ENCODE measurements at regions not wholly inside any gene's neighbourhood (a gene's known extent, or its start where the extent isn't known, plus 50 kb on each side); places are given as distances from the start of the nearest gene placed in this dataset.
A peak's percentile ranks its signal among the peaks of the same experiment; 100 is the strongest.

DNA sequence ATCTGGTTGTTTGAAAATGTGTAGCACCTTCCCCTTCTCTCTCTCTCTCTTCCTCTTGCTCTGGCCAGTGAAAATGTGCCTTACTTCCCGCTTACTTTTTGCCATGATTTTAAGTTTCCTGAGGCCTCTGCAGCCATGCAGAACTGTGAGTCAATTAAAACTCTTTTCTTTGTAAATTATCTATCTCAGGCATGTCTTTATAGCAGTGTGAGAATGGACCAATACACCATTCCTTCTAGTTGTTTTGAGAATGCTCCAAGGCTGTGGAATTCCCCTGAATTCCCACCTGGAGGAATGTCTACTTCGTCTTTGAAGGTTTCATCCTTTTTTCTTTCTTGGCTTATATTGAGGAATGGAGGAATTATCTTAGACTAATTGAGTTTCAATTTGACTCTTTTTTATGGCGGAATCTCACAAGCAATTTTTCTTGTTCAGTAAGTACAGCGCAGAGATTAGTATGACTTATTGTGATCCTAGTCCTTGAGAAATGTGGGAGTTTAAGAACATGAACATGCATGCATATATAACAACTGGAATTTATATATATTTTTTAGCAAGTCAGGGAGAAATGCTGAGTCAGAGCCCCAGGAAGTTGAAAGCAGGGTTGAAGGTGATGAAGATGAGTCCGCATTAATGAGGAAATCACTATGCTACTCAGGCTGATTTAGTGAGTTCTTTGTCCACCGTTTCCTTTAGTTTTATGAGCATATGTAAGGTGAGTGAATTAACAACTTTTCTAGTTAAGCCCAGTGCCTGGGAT is 488.1 kb upstream of the ADAMTS16 start:
- DNase-seq (ENCODE audit: insufficient read length, low spot score) (no peak), FAIRE-seq (no peak)

GRCh38 chr5:4653475-4653874 is 486.7 kb upstream of the ADAMTS16 start:
- DNase-seq (ENCODE audit: insufficient read length, low spot score) = no peak
- FAIRE-seq = no peak

GRCh38 chr5:4659851-4660250 is 480.3 kb upstream of the ADAMTS16 start:
- no peak for FAIRE-seq
- no peak for DNase-seq (ENCODE audit: insufficient read length, low spot score)

GRCh38 chr5:4661326-4661725 is 478.8 kb upstream of the ADAMTS16 start:
- FAIRE-seq (no peak), DNase-seq (ENCODE audit: insufficient read length, low spot score) (no peak)

DNA sequence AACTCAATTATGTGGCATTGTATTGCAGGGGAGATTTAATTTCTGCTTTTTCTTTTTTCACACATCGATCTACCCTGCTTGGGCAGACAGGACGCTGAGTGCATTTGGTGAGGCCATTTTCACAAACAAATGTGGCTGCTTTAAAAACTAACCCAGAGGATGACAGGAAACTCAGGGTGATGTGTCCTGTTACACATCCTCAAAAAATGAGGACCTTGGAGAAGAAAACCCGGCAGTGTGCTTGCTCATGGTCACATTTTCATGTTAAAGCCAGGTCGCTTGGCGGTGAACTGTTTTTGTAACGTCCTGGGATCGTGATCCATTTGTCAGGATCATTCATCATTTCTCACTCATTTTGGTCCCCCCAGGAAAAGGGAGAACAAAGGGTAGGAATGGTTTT is 478.3 kb upstream of the ADAMTS16 start:
- DNase-seq (ENCODE audit: insufficient read length, low spot score) (no peak), FAIRE-seq (no peak)

GRCh38 chr5:4662756-4663155 is 477.4 kb upstream of the ADAMTS16 start:
- FAIRE-seq (no peak), DNase-seq (ENCODE audit: insufficient read length, low spot score) (no peak)

- FAIRE-seq (no peak), DNase-seq (ENCODE audit: insufficient read length, low spot score) (no peak)
These were observed 474.2 kb upstream of the ADAMTS16 start for GRCh38 chr5:4665911-4666310.

- DNase-seq (ENCODE audit: insufficient read length, low spot score) = no peak
These were observed 466.0 kb upstream of the ADAMTS16 start for GRCh38 chr5:4674166-4674565.

GRCh38 chr5:4676934-4677333 is 463.2 kb upstream of the ADAMTS16 start:
- DNase-seq (ENCODE audit: insufficient read length, low spot score) (no peak), FAIRE-seq (no peak)

More at GRCh38 chr5:4674166-4674565, 466.0 kb upstream of the ADAMTS16 start:
- no peak for FAIRE-seq

DNA sequence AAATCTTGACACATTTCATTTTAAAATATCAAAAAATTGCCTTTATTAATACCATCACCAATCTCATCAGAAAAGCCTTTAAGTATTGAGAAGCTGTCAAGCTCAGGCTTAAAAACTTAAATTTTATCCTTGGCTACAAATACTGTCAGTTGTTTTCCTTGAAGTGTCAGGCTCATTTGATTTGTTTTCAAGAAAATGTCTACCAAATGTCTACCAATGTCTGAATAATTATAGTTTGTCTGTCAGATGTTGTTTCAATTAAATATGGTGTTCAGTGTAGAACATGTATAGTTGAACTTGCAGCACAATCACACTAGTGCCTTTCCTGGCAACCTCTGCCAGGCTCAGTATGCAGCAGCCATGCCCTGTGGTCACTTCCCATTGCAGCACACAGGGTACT is 455.2 kb upstream of the ADAMTS16 start:
- no peak for FAIRE-seq
- DNase-seq (ENCODE audit: insufficient read length, low spot score) = no peak

- FAIRE-seq (peak; percentile 38), DNase-seq (ENCODE audit: insufficient read length, low spot score) (no peak)
These were observed 441.5 kb upstream of the ADAMTS16 start for GRCh38 chr5:4698596-4698995.

DNA sequence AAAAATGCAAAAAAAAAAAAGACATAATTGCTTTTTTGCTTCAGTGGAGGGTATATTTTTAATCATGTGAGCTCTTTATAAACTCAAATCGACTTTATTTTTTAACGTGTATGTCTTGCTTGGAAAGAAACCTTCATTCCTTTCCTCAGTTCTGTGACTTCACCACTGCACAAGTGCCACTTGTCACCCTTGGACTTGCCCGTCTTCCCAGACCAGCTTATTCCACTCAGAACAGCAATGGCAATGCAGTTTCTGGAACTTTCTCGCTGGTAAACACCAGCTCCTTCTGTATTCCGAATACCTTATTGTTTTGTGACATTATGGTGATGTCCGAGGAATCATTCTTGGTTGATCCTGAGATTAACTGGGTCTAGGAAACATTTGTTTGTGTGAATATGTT is 440.5 kb upstream of the ADAMTS16 start:
- peak; percentile 65 for FAIRE-seq

DNA sequence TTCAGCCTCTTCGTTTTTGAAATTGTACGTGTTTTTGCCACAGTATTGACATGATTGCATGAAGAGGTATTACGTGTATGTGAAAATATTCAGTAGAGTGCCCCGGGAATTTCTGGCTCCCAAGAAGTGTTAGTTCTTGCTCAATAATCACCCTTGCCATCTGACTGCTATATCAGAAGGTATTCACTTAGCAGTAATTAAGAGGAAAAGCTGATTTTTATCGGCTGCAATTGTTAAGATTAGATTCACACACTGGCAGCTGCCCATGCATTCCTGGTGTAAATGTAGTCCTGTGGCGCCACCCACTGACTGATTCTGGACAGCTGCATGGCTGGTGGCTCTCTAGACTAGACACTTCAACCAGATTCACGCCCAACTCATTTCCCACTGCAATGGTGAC is 440.1 kb upstream of the ADAMTS16 start:
- no peak for FAIRE-seq
- no peak for DNase-seq (ENCODE audit: insufficient read length, low spot score)

More for the DNA sequence above, 440.5 kb upstream of the ADAMTS16 start:
- no peak for DNase-seq (ENCODE audit: insufficient read length, low spot score)

DNA sequence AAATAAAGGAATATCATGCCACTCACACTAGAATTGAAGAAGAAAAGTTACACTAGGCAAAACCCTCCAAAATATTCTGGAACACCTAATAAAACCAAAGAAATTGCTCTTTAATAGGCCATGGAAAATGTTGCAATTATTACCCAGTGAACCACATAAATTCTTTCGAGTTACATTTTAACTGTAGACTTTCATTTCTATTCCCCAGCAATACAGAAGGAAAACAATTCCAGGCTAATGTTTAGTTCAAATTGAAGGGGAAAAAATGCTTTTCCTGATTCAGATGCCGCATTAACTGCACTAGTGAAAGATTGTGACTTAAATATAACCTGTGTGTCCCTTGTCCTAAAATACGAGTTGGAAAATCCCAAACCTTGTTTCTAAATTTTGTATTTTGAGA is 439.3 kb upstream of the ADAMTS16 start:
- FAIRE-seq (no peak), DNase-seq (ENCODE audit: insufficient read length, low spot score) (no peak)

DNA sequence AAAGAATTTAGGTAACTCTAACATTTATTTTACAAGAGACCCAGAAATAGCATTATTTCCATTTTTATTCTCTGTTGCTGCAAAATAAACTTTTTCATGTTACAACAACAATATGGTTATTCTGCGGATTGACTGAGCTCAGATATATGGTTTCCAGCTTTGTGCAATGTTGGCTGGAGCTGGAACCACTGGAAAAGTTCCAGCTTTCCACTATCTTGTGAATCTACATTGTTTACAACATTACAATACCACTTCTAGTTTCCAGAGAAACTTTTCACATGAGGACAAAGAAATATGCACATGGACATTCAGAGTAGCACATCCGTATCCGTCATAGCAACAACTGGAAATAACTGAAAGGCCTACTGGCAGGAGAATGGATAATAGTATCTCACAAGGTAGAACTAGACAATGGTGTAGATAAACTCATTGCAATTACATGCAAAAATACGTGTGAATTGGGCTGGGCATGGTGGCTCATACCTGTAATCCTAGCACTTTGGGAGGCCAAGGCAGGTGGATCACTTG is 436.1 kb upstream of the ADAMTS16 start:
- no peak for DNase-seq (ENCODE audit: insufficient read length, low spot score)
- no peak for FAIRE-seq

DNA sequence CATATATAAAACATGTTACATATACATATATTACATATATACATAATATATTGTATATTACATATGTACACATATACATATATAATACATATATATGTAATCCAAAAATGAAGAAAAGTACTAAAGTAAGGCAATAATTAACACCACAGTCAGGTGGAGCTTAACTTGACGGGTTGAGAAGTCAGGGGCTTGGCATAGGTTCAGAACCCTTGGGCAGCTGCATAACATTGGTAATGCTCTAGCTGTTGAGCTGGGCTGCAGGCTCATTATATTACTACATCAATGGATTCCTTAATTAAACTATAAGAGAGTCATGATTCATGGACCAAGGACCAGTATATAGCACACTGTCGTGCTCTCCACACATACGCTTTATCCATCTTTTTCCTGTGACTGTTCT is 435.2 kb upstream of the ADAMTS16 start:
- DNase-seq (ENCODE audit: insufficient read length, low spot score) (no peak), FAIRE-seq (no peak)

GRCh38 chr5:4716781-4717180 is 423.3 kb upstream of the ADAMTS16 start:
- FAIRE-seq = no peak

DNA sequence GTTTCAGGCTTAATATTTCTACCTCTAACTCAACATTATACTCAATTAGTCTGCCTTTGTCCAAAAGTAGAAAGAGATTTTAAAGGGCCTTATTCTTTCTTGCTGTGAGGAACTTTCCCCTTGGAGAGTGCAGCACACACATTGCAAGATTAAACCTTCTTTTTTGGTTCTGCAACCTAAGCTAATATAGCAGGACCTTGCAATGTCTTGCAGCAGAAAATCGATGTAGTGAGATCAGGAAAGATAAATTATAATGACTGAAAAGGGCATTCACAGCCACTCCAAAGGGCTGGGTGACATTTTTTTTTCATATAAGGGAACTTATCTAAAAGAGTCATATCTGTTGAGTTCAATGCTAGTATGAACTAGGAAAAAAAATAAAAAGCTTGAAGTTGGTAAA is 422.7 kb upstream of the ADAMTS16 start:
- FAIRE-seq = no peak
- DNase-seq (ENCODE audit: insufficient read length, low spot score) = no peak

More at GRCh38 chr5:4716781-4717180, 423.3 kb upstream of the ADAMTS16 start:
- DNase-seq (ENCODE audit: insufficient read length, low spot score) = no peak

GRCh38 chr5:4720831-4721230 is 419.3 kb upstream of the ADAMTS16 start:
- DNase-seq (ENCODE audit: insufficient read length, low spot score) = no peak
- no peak for FAIRE-seq

DNA sequence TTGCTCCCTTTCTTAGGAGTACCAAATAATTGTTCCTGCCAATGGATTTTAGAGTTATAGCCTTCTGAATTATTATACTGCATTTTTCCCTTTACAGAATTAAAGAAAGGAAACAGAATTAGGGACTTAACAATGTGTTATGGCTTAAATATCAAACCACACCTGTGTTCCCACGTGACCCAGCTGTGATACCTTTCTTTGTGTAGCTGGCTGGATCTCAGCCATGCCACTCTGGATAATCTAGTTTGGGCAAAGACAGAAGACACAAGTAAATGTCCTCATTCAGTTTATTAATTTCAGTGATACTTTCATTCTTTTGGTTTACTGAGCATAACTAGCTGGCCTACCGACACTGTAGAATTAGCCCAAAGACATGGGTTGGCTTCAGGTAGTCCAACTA is 417.2 kb upstream of the ADAMTS16 start:
- DNase-seq (ENCODE audit: insufficient read length, low spot score) = no peak
- FAIRE-seq = no peak

GRCh38 chr5:4725594-4725993 is 414.5 kb upstream of the ADAMTS16 start:
- DNase-seq (ENCODE audit: insufficient read length, low spot score) (no peak), FAIRE-seq (no peak)

DNA sequence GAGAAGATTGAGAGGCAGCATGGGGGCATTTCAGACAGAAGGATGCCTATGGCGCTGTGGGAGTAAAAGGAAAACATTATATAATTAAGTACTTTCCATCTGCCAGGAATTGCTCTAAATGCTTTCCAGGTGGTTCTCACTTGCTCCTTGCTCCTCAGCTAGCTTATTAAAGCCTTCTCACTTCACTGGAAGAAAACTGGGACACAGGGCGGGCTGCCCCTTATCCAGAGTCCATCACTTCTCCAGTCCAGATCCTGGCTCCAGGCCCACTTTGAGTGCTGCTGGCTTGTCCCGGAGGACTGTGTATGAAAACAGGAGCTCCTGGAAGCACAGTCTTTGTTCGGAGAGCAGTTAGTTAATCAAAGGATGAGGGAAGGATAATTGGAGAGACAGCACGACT is 409.9 kb upstream of the ADAMTS16 start:
- FAIRE-seq = no peak
- DNase-seq (ENCODE audit: insufficient read length, low spot score) = no peak

- DNase-seq (ENCODE audit: insufficient read length, low spot score) (no peak), FAIRE-seq (no peak)
These were observed 405.8 kb upstream of the ADAMTS16 start for GRCh38 chr5:4734348-4734747.

All from HTR-8/SVneo (cell line).